ENCODE measurements at regions not wholly inside any gene's neighbourhood (a gene's known extent, or its start where the extent isn't known, plus 50 kb on each side); places are given as distances from the start of the nearest gene placed in this dataset.

GRCh38 chr11:71119656-71120269 is 132.6 kb downstream of the SHANK2 start:
- TF ChIP-seq, protein P1, sequence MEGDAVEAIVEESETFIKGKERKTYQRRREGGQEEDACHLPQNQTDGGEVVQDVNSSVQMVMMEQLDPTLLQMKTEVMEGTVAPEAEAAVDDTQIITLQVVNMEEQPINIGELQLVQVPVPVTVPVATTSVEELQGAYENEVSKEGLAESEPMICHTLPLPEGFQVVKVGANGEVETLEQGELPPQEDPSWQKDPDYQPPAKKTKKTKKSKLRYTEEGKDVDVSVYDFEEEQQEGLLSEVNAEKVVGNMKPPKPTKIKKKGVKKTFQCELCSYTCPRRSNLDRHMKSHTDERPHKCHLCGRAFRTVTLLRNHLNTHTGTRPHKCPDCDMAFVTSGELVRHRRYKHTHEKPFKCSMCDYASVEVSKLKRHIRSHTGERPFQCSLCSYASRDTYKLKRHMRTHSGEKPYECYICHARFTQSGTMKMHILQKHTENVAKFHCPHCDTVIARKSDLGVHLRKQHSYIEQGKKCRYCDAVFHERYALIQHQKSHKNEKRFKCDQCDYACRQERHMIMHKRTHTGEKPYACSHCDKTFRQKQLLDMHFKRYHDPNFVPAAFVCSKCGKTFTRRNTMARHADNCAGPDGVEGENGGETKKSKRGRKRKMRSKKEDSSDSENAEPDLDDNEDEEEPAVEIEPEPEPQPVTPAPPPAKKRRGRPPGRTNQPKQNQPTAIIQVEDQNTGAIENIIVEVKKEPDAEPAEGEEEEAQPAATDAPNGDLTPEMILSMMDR (IDR thresholded peaks at IDR 0.05; ENCODE audit: insufficient read depth, missing control alignments) = no peak
- FAIRE-seq = no peak
- DNase-seq (ENCODE audit: insufficient read length, low spot score) = no peak

DNA sequence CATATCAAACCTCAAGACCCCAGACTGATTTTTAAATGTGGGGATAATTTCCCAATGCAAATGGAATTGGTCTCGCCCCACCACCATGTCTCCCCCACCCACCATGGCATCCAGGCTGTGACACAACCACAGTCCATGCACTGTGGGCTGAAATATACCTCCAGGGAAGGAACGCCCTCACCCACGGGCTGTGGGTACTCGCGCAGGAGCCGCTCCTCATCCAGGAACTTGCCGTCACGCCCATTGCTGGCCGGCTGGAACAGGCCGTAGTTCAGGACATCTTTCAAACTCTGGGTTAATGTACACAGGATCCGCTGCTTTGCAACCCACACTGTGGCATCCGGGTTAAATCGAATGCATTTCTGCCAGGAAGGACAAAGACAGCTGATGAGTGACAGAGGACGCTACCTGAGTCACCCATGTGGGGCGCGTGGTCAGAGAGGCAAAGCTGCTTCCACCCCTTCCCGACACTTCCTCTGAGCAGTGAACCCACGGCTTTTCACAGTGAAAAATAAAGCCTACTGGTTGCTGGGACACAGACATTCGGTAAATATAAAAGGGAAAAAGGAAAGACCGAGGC is 133.6 kb downstream of the SHANK2 start:
- no peak for DNase-seq (ENCODE audit: insufficient read length, low spot score)
- TF ChIP-seq, protein P1 (IDR thresholded peaks at IDR 0.05; ENCODE audit: insufficient read depth, missing control alignments) = no peak
- FAIRE-seq = no peak

DNA sequence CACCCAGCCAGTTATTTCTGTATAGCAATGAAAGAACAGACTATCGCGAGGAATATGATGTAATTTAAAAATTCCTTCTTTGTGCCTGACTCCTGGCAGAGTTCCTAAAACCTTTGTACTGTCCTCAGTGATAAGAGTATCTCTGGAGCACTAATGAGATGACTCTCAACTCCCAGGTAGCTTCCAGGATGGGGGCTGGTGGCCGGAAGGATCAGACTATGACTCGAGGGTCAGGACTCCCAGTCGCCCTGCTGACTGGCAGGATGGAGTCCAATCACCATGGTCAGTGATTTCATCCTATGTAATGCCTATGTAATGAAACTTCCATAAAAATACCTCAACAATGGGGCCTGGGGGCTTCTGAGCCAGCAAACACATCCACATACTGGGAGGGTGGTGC is 135.1 kb downstream of the SHANK2 start:
- TF ChIP-seq, protein P1 (IDR thresholded peaks at IDR 0.05; ENCODE audit: insufficient read depth, missing control alignments) = no peak
- no peak for FAIRE-seq
- no peak for DNase-seq (ENCODE audit: insufficient read length, low spot score)

- TF ChIP-seq, protein P1 (IDR thresholded peaks at IDR 0.05; ENCODE audit: insufficient read depth, missing control alignments) = no peak
- DNase-seq (ENCODE audit: insufficient read length, low spot score) (no peak), FAIRE-seq (no peak)
Measured at GRCh38 chr11:71116693-71117040, 135.7 kb downstream of the SHANK2 start.

DNA sequence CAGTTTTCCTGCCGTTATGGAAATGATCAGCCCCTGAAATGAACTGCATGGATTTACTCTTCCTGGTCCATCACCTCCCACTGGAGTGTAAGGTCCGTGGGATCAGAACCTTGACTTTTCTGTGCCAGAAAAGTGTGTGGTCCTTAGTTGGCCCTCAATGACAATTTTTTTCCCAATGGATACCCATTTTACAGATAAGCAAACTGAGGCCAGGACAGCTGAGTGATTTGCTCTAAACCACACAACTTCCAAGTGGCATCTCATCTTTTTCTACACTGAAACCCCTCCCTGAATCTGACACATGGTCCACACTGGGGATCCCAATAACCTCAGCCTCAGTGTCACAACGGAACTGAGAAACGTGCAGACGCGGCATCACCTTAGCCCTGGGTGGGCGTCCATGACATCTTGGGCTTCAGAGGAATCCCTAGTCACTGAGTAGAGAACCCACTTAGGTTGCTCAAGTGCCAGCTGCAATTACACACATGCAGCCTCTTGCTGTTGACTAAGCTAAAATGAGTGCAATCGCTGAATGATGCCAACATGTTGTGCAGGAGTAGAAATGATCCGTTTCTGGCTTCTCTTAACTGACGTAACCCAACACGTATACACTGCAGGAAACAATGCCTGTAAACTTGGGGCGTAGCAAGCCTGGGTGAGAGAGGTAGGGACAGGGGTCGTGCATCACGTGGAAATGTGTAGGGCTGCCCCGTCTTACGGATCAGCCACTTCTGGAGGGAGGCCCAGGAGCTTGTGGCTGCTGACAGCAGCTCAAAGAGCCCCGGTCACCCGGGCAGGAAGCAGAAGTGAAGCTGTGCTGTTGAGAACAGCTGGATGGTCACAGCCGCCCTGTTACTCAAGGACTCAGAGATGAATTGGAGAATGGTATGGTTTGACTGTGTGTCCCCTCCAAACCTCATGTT is 136.3 kb downstream of the SHANK2 start:
- FAIRE-seq = no peak
- no peak for DNase-seq (ENCODE audit: insufficient read length, low spot score)
- TF ChIP-seq, protein P1 (IDR thresholded peaks at IDR 0.05; ENCODE audit: insufficient read depth, missing control alignments) = no peak

- FAIRE-seq (no peak), DNase-seq (ENCODE audit: insufficient read length, low spot score) (no peak)
- TF ChIP-seq, protein P1 (IDR thresholded peaks at IDR 0.05; ENCODE audit: insufficient read depth, missing control alignments) = no peak
Measured at GRCh38 chr11:71114124-71114851, 138.1 kb downstream of the SHANK2 start.

All from D721Med (cell line).